OCI-LY1 (cell line): ENCODE measurements at regions not wholly inside any gene's neighbourhood (a gene's known extent, or its start where the extent isn't known, plus 50 kb on each side); places are given as distances from the start of the nearest gene placed in this dataset.

ENCODE experiments used
- H2AFZ ChIP-seq: fragments of 200-600 bp; sonication (generic), shearing (Covaris generic); 2 replicates; pipeline ENCODE4 v1.6.0; 2014; ENCODE audit warnings: antibody characterized with exemption, mild to moderate bottlenecking, low read length
- H3F3A ChIP-seq: fragments of 200-600 bp; sonication (generic), shearing (Covaris generic); 2 replicates; pipeline ENCODE4 v1.6.0; 2014; ENCODE audit warnings: mild to moderate bottlenecking, antibody characterized with exemption, low read length, moderate library complexity; ENCODE audit not compliant: insufficient read depth
- H3K27ac ChIP-seq: fragments of 200-600 bp; sonication (generic); 2 replicates; pipeline ENCODE4 v1.5.1; 2014; ENCODE audit warnings: low read length, mixed run types, mild to moderate bottlenecking, low read depth; ENCODE audit not compliant: poor library complexity, severe bottlenecking
- H3K27me3 ChIP-seq: fragments of 200-600 bp; sonication (generic); 2 replicates; pipeline ENCODE4 v1.6.0; 2014; ENCODE audit warnings: antibody characterized with exemption, mild to moderate bottlenecking, low read length, moderate library complexity; ENCODE audit not compliant: insufficient read depth
- H3K36me3 ChIP-seq: fragments of 200-600 bp; sonication (generic); 2 replicates; pipeline ENCODE4 v1.6.1; 2014; ENCODE audit warnings: mild to moderate bottlenecking, antibody characterized with exemption, low read length, moderate library complexity, mixed read lengths; ENCODE audit not compliant: insufficient read depth
- H3K4me1 ChIP-seq: fragments of 200-600 bp; sonication (generic); 2 replicates; pipeline ENCODE4 v1.5.1; 2014; ENCODE audit warnings: mild to moderate bottlenecking, low read length, moderate library complexity; ENCODE audit not compliant: insufficient read depth, severe bottlenecking
- H3K4me2 ChIP-seq: fragments of 200-600 bp; sonication (generic), shearing (Covaris generic); 2 replicates; pipeline ENCODE4 v1.6.1; 2014; ENCODE audit warnings: low read length
- H3K4me3 ChIP-seq: fragments of 200-600 bp; sonication (generic); 2 replicates; pipeline ENCODE4 v1.5.1; 2014; ENCODE audit warnings: low read length, low read depth, mild to moderate bottlenecking, mixed read lengths; ENCODE audit not compliant: poor library complexity, severe bottlenecking
- H3K79me2 ChIP-seq: fragments of 200-600 bp; shearing (Covaris generic); 2 replicates; pipeline ENCODE4 v1.6.1; 2016; ENCODE audit warnings: mixed run types, low read length, mixed read lengths; ENCODE audit not compliant: insufficient read depth
- H3K9ac ChIP-seq: fragments of 200-600 bp; sonication (generic), shearing (Covaris generic); 2 replicates; pipeline ENCODE4 v1.6.1; 2014; ENCODE audit warnings: mild to moderate bottlenecking, low read length, mixed read lengths
- H3K9me2 ChIP-seq: fragments of 200-600 bp; sonication (generic), shearing (Covaris generic); 2 replicates; pipeline ENCODE4 v1.6.1; 2014; ENCODE audit warnings: low read depth, mild to moderate bottlenecking, low read length, mixed read lengths
- H3K9me3 ChIP-seq: fragments of 200-600 bp; shearing (Covaris generic); 2 replicates; pipeline ENCODE4 v1.6.1; 2014; ENCODE audit warnings: low read length, mixed read lengths
- H4K20me1 ChIP-seq: fragments of 200-600 bp; sonication (generic), shearing (Covaris generic); 2 replicates; pipeline ENCODE4 v1.6.0; 2016; ENCODE audit warnings: mild to moderate bottlenecking, low read length; ENCODE audit not compliant: insufficient read depth
- EZH2 ChIP-seq: fragments of 200-600 bp; sonication (generic), shearing (Covaris generic); IDR thresholded peaks from 2 replicates; pipeline ENCODE4 v1.8.0; 2017; ENCODE audit warnings: borderline replicate concordance, mixed run types, mild to moderate bottlenecking, antibody characterized with exemption, low read length, moderate library complexity, mixed read lengths
- TF ChIP-seq, protein P1 (sequence below): fragments of 200-600 bp; sonication (generic), shearing (Covaris generic); IDR thresholded peaks from 2 replicates; pipeline ENCODE4 v1.5.1; 2017; ENCODE audit warnings: mild to moderate bottlenecking, antibody characterized with exemption, low read length, moderate library complexity, mixed read lengths

DNA sequence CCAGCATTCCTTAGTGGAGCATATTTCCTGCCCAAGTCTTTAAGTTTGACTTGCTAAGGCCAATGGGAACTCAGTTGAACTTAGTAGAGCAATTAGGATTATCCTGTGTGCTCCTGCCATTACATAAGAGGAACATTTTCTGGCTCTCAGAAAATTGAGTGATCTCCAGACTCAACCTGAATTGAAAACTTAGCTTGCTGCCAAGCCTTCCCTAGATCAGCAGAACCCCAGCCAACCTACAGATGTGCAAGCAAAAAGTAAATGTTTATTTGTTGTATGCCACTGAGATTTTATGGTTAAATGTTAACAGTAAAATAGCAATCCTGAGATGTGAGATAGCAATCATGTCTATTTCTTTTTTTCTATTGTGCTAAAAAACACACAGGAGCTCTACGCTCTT lies 350.9 kb downstream of the OLFM4 start:
- no peaks in the 10 kb centered on the region for H4K20me1 ChIP-seq
- H3K4me1 ChIP-seq: no peaks in the 10 kb centered on the region
- H3K4me2 ChIP-seq: no peak overlapping the region
- no peak overlapping the region for H3K27ac ChIP-seq
- no peak for TF ChIP-seq EZH2
- TF ChIP-seq, protein P1, sequence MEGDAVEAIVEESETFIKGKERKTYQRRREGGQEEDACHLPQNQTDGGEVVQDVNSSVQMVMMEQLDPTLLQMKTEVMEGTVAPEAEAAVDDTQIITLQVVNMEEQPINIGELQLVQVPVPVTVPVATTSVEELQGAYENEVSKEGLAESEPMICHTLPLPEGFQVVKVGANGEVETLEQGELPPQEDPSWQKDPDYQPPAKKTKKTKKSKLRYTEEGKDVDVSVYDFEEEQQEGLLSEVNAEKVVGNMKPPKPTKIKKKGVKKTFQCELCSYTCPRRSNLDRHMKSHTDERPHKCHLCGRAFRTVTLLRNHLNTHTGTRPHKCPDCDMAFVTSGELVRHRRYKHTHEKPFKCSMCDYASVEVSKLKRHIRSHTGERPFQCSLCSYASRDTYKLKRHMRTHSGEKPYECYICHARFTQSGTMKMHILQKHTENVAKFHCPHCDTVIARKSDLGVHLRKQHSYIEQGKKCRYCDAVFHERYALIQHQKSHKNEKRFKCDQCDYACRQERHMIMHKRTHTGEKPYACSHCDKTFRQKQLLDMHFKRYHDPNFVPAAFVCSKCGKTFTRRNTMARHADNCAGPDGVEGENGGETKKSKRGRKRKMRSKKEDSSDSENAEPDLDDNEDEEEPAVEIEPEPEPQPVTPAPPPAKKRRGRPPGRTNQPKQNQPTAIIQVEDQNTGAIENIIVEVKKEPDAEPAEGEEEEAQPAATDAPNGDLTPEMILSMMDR: no peak
- H3K9me2 ChIP-seq: no peaks in the 10 kb centered on the region
- no peaks in the 10 kb centered on the region for H3K27me3 ChIP-seq
- H3K9me3 ChIP-seq: no peaks in the 10 kb centered on the region
- no peak overlapping the region for H3K9ac ChIP-seq
- H3F3A ChIP-seq: no peaks in the 10 kb centered on the region
- no peaks in the 10 kb centered on the region for H3K36me3 ChIP-seq
- no peak overlapping the region for H3K4me3 ChIP-seq
- H2AFZ ChIP-seq: no peak overlapping the region
- H3K79me2 ChIP-seq: no peaks in the 10 kb centered on the region

GRCh38 chr13:53382008-53382407 lies 353.4 kb downstream of the OLFM4 start:
- Histone ChIP-seq H3K4me2 (no peak overlapping the region), H2AFZ (no peak overlapping the region), H3K4me3 (no peak overlapping the region), H3K27ac (no peak overlapping the region), H3K9me2 (no peaks in the 10 kb centered on the region), H3K9ac (no peak overlapping the region), H3K4me1 (no peaks in the 10 kb centered on the region), H3K27me3 (no peaks in the 10 kb centered on the region), H4K20me1 (no peaks in the 10 kb centered on the region), H3K36me3 (no peaks in the 10 kb centered on the region), H3K9me3 (no peaks in the 10 kb centered on the region), H3F3A (no peaks in the 10 kb centered on the region), H3K79me2 (no peaks in the 10 kb centered on the region)
- TF ChIP-seq, protein P1: peak; percentile 30; the same call in 1 of the 2 replicates
- no peak for TF ChIP-seq EZH2

- Histone ChIP-seq H3K36me3 (no peaks in the 10 kb centered on the region), H3F3A (no peaks in the 10 kb centered on the region), H3K79me2 (no peaks in the 10 kb centered on the region), H3K27ac (no peak overlapping the region), H3K9me2 (no peaks in the 10 kb centered on the region), H3K9me3 (no peaks in the 10 kb centered on the region), H3K27me3 (no peaks in the 10 kb centered on the region), H3K9ac (no peak overlapping the region), H3K4me1 (no peaks in the 10 kb centered on the region), H3K4me2 (no peak overlapping the region), H2AFZ (no peak overlapping the region), H4K20me1 (no peaks in the 10 kb centered on the region), H3K4me3 (no peak overlapping the region)
- no peak for TF ChIP-seq EZH2
- TF ChIP-seq, protein P1: no peak
These were observed 369.4 kb downstream of the OLFM4 start for GRCh38 chr13:53398051-53398450.
